Mucosa of descending colon (tissue), 3 donors: ENCODE measurements at regions not wholly inside any gene's neighbourhood (a gene's known extent, or its start where the extent isn't known, plus 50 kb on each side); places are given as distances from the start of the nearest gene placed in this dataset.

Source experiments
- ATAC-seq: fragments of 200-7000 bp; cut with Tn5 transposase; one replicate; pipeline ENCODE4 v1.9.1; 2020; ENCODE audit warnings: mild to moderate bottlenecking, moderate library complexity
- DNase-seq, 3 donors: peaks; one replicate each; pipeline ENCODE4 v3.0.0-alpha.2; 2020
- H3K36me3 ChIP-seq: fragments of 200-600 bp; one replicate; pipeline ENCODE4 v1.8.0; 2021; ENCODE audit warnings: low read depth, mild to moderate bottlenecking
- H3K4me1 ChIP-seq: fragments of 200-600 bp; one replicate; pipeline ENCODE4 v1.8.0; 2021; ENCODE audit warnings: low read depth, mild to moderate bottlenecking
- H3K4me3 ChIP-seq: fragments of 200-600 bp; one replicate; pipeline ENCODE4 v1.8.0; 2021; ENCODE audit warnings: mild to moderate bottlenecking
- H3K9me3 ChIP-seq: fragments of 200-600 bp; one replicate; pipeline ENCODE4 v1.8.0; 2021; ENCODE audit warnings: mild to moderate bottlenecking
- CTCF ChIP-seq: fragments of 200-600 bp; IDR thresholded peaks from one replicate; pipeline ENCODE4 v1.8.0; 2022; ENCODE audit warnings: antibody characterized with exemption, mild to moderate bottlenecking
- intact Hi-C, 2 donors: fragments of 100-400 bp; cut with DNase I in 1 of 2; cut with micrococcal nuclease in 1 of 2; formaldehyde crosslinking; loops; one replicate each; pipeline versions ENCODE4 v1.11.0 to v1.11.1; 2022; cut with DNase I, micrococcal nuclease
- donor health status: DM: no; HTN: no; CAD: no; lungs with moderate emphysema.
- donor health status: DM: no; HTN: no; CAD: no.
- donor health status: DM: no; HTN: yes; CAD: no.

DNA sequence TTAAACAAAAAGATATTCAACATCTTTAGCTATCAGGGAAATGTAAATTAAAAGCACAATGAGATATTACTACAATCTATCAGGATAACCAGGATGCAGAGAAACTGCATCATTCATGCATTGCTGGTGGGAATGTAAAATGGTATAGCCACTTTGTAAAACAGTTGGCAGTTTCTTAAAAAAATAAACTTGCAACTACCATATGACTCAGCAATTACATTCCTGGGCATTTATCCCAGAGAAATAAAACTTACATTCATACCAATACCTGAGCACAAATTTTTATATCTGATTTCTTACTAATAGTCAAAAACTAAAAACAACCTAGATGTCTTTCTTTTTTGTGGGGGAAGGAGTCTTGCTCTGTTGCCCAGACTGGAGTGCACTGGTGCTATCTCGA is 190.3 kb upstream of the TAB2 start:
- no peak overlapping the region for H3K4me3 ChIP-seq
- intact Hi-C loops: no loop called here
- H3K9me3 ChIP-seq: no peaks in the 10 kb centered on the region
- DNase-seq: no peak
- TF ChIP-seq CTCF: no peak
- H3K36me3 ChIP-seq: no peaks in the 10 kb centered on the region
- no peaks in the 10 kb centered on the region for H3K4me1 ChIP-seq
- no peak for ATAC-seq

DNA sequence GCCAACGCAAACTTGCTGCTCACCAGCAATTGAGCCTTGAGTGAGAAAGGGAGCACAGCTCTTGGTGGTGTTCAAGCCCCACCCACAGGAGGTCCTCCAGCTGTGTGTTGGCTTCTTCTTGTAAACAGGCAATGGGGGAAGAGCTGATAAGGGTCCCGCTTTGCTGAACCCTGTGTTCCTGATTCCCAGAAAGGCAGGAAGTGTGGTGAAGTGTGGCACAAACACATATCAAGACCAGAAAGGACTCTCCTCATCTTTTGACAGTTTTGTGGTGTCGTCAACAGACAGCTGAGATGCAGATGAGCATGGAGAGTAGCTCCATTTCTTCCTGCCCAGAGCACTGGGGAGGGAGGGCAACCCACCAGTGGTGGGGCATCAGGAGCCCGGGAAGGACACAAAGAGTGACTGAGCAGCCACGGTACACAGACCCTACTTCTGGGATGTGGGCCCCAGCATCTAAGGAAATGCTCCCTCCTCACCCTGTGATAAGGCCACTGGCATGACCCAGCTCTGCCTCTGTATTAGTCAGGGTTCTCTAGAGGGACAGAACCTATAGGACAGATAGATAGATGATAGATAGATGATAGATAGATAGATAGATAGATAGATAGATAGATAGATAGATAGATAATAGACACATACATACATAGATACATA is 188.9 kb upstream of the TAB2 start:
- no peak for TF ChIP-seq CTCF
- intact Hi-C loops: no loop called here
- no peak for DNase-seq
- Histone ChIP-seq H3K9me3 (no peaks in the 10 kb centered on the region), H3K4me1 (no peaks in the 10 kb centered on the region), H3K36me3 (no peaks in the 10 kb centered on the region), H3K4me3 (no peak overlapping the region)
- ATAC-seq: peak; percentile 43

DNA sequence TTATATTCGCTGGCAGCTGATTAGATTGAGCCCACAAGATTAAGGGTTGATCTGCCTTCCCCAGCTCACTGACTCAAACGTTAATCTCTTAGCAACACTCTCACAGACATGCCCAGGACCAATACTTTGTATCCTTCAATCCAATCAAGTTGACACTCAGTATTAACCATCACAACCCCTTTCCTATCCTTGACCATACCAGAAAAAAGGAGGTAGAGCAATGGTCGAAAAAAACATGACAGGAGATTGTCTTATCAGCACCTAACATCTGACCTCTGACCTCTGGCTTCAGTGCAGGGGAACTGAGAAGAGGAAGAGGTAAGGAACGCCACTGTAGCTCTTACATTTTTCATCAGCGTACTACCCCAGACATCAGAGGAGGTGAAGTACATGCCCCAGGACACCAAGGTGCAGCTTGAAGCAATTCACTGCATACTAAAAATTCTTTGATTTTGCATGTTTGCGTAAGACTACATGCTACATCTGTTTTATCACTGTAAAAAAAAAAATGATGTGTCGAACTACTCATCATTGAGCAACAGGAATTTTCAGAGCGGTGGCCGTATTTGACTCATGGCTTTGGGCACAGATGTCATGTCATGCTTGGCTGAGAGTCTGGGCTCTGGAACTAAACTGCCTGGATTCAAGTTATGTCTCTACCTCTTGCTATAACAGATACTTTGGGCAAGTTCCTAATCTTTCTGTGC is 188.0 kb upstream of the TAB2 start:
- H3K4me3 ChIP-seq: no peak overlapping the region
- ATAC-seq (no peak), DNase-seq (no peak)
- H3K4me1 ChIP-seq: no peaks in the 10 kb centered on the region
- H3K9me3 ChIP-seq: no peaks in the 10 kb centered on the region
- intact Hi-C loops: no loop called here
- no peak for TF ChIP-seq CTCF
- no peaks in the 10 kb centered on the region for H3K36me3 ChIP-seq

- Histone ChIP-seq H3K9me3 (no peaks in the 10 kb centered on the region), H3K36me3 (no peaks in the 10 kb centered on the region), H3K4me3 (no peak overlapping the region), H3K4me1 (no peaks in the 10 kb centered on the region)
- ATAC-seq (no peak), DNase-seq (no peak)
- intact Hi-C loops: no loop called here
- TF ChIP-seq CTCF: no peak
Observed at GRCh38 chr6:149130090-149130489, 187.4 kb upstream of the TAB2 start.

GRCh38 chr6:149130508-149130907 is 187.0 kb upstream of the TAB2 start:
- DNase-seq (no peak), ATAC-seq (no peak)
- no peaks in the 10 kb centered on the region for H3K36me3 ChIP-seq
- H3K4me1 ChIP-seq: no peaks in the 10 kb centered on the region
- no peak for TF ChIP-seq CTCF
- H3K9me3 ChIP-seq: no peaks in the 10 kb centered on the region
- intact Hi-C loops: no loop called here
- no peak overlapping the region for H3K4me3 ChIP-seq
